ENCODE measurements at regions not wholly inside any gene's neighbourhood (a gene's known extent, or its start where the extent isn't known, plus 50 kb on each side); places are given as distances from the start of the nearest gene placed in this dataset.
"Not testable (repeated sequence)": the region's sequence is repeated elsewhere in the genome, so short reads cannot be mapped to it uniquely, and the experiment has no call there.

DNA sequence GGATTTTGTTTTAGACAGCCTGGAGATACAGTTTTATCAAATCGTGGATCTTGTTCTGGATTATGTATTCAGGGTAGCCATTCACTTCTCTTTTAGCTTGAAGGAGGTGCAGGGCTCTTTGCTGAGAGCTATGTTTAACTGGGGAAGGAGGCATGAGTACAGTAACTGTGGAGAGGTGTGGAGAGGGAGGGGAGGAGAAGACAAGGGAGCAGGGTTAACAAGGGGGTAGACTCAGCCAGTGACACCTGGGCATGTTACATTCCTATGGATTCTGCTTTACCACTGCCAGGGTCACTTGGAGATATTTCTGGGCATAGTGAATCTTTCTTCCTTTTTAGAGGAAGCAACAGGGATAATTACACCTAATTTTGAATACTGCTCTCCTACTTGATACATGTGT is 536.0 kb downstream of the TMEM135 start:
- Histone ChIP-seq H3K4me2 (no peak overlapping the region), H3K4me3 (no peak overlapping the region), H3K27me3 (no peaks in the 10 kb centered on the region)

GRCh38 chr11:87572881-87573280 is 535.1 kb downstream of the TMEM135 start:
- H3K27ac ChIP-seq, result no peak overlapping the region

More for the DNA sequence above, 536.0 kb downstream of the TMEM135 start:
- no peaks in the 10 kb centered on the region for H3K9me3 ChIP-seq (replicated peaks in 1 of 11)
- no peaks in the 10 kb centered on the region for H3K36me3 ChIP-seq
- no peak overlapping the region for H3K9ac ChIP-seq
- no peaks in the 10 kb centered on the region for H4K20me1 ChIP-seq
- no peaks in the 10 kb centered on the region for H3K4me1 ChIP-seq
- H3K27ac ChIP-seq, result no peak overlapping the region
- TF ChIP-seq Cebpa-rat (IDR thresholded peaks at IDR 0.05), result no peak

DNA sequence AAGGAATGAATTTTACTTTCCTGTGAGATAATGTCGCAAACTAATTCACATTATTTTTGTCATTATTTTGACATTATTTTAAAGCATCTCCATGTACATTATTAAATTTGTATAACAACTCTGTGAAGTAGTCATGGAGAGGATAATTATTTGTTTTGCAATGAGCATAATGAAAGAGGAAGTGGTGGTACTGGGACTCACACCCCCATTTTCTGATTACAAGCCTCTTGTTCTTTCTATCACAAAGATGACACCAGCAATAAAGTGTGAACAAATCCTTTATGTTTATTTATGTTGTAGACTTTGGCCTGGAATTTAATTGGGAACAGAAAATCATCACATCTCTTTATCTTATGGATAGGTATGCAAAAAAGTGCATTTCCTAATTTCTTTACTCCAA is 522.6 kb downstream of the TMEM135 start:
- no peak for TF ChIP-seq Cebpa-rat (IDR thresholded peaks at IDR 0.05)
- no peak overlapping the region for H3K4me2 ChIP-seq
- H4K20me1 ChIP-seq, result no peaks in the 10 kb centered on the region
- no peak overlapping the region for H3K9ac ChIP-seq
- H3K9me3 ChIP-seq (replicated peaks in 1 of 11), result peaks cover 0 to 5% (median 0%) of the 10 kb centered on the region in 11 experiments; a peak in 3 of 22 replicates
- no peak overlapping the region for H3K4me3 ChIP-seq
- no peaks in the 10 kb centered on the region for H3K27me3 ChIP-seq
- H3K36me3 ChIP-seq, result no peaks in the 10 kb centered on the region
- H3K27ac ChIP-seq, result peak overlapping the region in 1 of 11 experiments; percentile 60; a peak in 1 of 22 replicates
- H3K4me1 ChIP-seq, result no peaks in the 10 kb centered on the region

More at GRCh38 chr11:87572881-87573280, 535.1 kb downstream of the TMEM135 start:
- H4K20me1 ChIP-seq, result no peaks in the 10 kb centered on the region
- H3K9me3 ChIP-seq (replicated peaks in 1 of 11), result no peaks in the 10 kb centered on the region
- H3K4me3 ChIP-seq, result no peak overlapping the region
- H3K9ac ChIP-seq, result no peak overlapping the region
- no peaks in the 10 kb centered on the region for H3K36me3 ChIP-seq
- no peaks in the 10 kb centered on the region for H3K4me1 ChIP-seq
- no peaks in the 10 kb centered on the region for H3K27me3 ChIP-seq
- H3K4me2 ChIP-seq, result no peak overlapping the region
- TF ChIP-seq Cebpa-rat (IDR thresholded peaks at IDR 0.05), result no peak

- peak overlapping the region in 1 of 11 experiments; percentile 60; a peak in 1 of 22 replicates for H3K27ac ChIP-seq
- H3K4me1 ChIP-seq; H3K9me3 ChIP-seq (replicated peaks in 1 of 11): not testable (repeated sequence)
These were observed 522.1 kb downstream of the TMEM135 start for GRCh38 chr11:87559852-87560251.

GRCh38 chr11:87555101-87555500 is 517.4 kb downstream of the TMEM135 start:
- H3K4me3 ChIP-seq, result no peak overlapping the region

More at GRCh38 chr11:87559852-87560251, 522.1 kb downstream of the TMEM135 start:
- H3K27me3 ChIP-seq, H3K4me3 ChIP-seq, H3K9ac ChIP-seq, H4K20me1 ChIP-seq, H3K4me2 ChIP-seq, H3K36me3 ChIP-seq: not testable (repeated sequence)

DNA sequence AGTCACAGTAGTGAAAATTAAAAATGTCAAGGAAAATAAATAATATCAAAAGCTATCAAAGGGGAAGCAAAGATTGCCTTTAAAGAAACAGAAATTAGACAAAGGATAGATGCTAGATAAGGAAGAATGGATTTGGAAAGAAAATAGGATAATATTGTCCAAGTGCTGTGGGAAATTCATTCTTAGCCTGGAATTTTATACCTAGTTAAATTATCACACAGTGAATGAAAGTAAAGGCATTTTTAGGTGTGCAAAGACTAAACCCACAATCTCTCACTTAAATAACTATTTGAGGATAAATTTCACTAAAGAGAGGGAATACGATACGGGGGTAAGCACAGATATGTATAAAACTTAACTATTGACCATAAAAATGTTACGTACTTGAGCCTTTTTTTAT is 511.1 kb downstream of the TMEM135 start:
- Histone ChIP-seq H3K9ac (no peak overlapping the region), H3K9me3 (replicated peaks in 1 of 11) (peaks cover 27 to 43% (median 33%) of the 10 kb centered on the region in 11 experiments), H3K27ac (no peak overlapping the region), H3K36me3 (no peaks in the 10 kb centered on the region), H3K4me3 (no peak overlapping the region), H3K4me1 (no peaks in the 10 kb centered on the region), H3K4me2 (no peak overlapping the region), H4K20me1 (no peaks in the 10 kb centered on the region), H3K27me3 (no peaks in the 10 kb centered on the region)
- TF ChIP-seq Cebpa-rat (IDR thresholded peaks at IDR 0.05), result no peak

More at GRCh38 chr11:87555101-87555500, 517.4 kb downstream of the TMEM135 start:
- Histone ChIP-seq H3K4me1 (no peaks in the 10 kb centered on the region), H3K27ac (no peak overlapping the region), H3K9ac (no peak overlapping the region), H4K20me1 (no peaks in the 10 kb centered on the region), H3K4me2 (no peak overlapping the region), H3K27me3 (no peaks in the 10 kb centered on the region), H3K9me3 (replicated peaks in 1 of 11) (peaks cover 0 to 16% (median 3%) of the 10 kb centered on the region in 11 experiments; a peak in 13 of 22 replicates), H3K36me3 (no peaks in the 10 kb centered on the region)
- no peak for TF ChIP-seq Cebpa-rat (IDR thresholded peaks at IDR 0.05)

GRCh38 chr11:87545858-87546257 is 508.1 kb downstream of the TMEM135 start:
- Histone ChIP-seq H3K4me1 (no peaks in the 10 kb centered on the region), H3K9me3 (replicated peaks in 1 of 11) (peaks cover 45 to 66% (median 55%) of the 10 kb centered on the region in 11 experiments), H4K20me1 (no peaks in the 10 kb centered on the region), H3K27ac (no peak overlapping the region), H3K27me3 (no peaks in the 10 kb centered on the region), H3K9ac (no peak overlapping the region), H3K4me3 (no peak overlapping the region), H3K4me2 (no peak overlapping the region), H3K36me3 (no peaks in the 10 kb centered on the region; a peak in 1 of 22 replicates)
- no peak for TF ChIP-seq Cebpa-rat (IDR thresholded peaks at IDR 0.05)

DNA sequence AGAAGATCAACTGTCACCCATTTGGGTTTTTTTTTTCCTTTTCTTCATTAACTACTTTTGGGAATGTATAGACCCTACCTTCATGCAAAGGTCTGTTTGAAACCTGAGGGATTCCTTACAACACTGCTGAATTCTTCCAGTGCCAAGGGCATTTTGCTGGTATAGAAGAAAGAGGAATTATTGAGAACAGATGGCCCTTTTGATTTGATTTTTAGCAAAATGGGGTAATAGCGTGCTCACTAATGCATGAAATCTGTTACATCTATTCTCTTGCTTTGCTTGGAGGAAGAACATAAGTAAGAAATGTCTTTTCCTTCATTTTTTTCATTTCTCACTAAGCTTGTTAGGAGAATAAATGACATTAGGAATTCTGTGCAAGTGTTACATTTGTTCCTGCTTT is 501.9 kb downstream of the TMEM135 start:
- Histone ChIP-seq H3K4me3 (no peak overlapping the region), H3K27me3 (no peaks in the 10 kb centered on the region), H3K4me1 (peaks cover 0 to 8% (median 0%) of the 10 kb centered on the region in 10 experiments; a peak in 2 of 20 replicates), H3K9me3 (replicated peaks in 1 of 11) (peaks cover 26 to 31% (median 30%) of the 10 kb centered on the region in 11 experiments), H4K20me1 (no peaks in the 10 kb centered on the region), H3K9ac (no peak overlapping the region), H3K4me2 (no peak overlapping the region), H3K36me3 (no peaks in the 10 kb centered on the region; a peak in 1 of 22 replicates), H3K27ac (no peak overlapping the region)
- TF ChIP-seq Cebpa-rat (IDR thresholded peaks at IDR 0.05), result no peak

GRCh38 chr11:87536565-87536964 is 498.8 kb downstream of the TMEM135 start:
- peaks cover 0 to 8% (median 0%) of the 10 kb centered on the region in 10 experiments; a peak in 2 of 20 replicates for H3K4me1 ChIP-seq
- no peak overlapping the region for H3K9ac ChIP-seq
- H3K9me3 ChIP-seq (replicated peaks in 1 of 11), result peaks cover 0 to 1% (median 0%) of the 10 kb centered on the region in 11 experiments; a peak in 2 of 22 replicates
- no peak overlapping the region for H3K27ac ChIP-seq
- H3K27me3 ChIP-seq, result no peaks in the 10 kb centered on the region
- no peak overlapping the region for H3K4me3 ChIP-seq
- H3K4me2 ChIP-seq, result no peak overlapping the region
- no peaks in the 10 kb centered on the region for H4K20me1 ChIP-seq
- no peak for TF ChIP-seq Cebpa-rat (IDR thresholded peaks at IDR 0.05)
- H3K36me3 ChIP-seq, result no peaks in the 10 kb centered on the region

DNA sequence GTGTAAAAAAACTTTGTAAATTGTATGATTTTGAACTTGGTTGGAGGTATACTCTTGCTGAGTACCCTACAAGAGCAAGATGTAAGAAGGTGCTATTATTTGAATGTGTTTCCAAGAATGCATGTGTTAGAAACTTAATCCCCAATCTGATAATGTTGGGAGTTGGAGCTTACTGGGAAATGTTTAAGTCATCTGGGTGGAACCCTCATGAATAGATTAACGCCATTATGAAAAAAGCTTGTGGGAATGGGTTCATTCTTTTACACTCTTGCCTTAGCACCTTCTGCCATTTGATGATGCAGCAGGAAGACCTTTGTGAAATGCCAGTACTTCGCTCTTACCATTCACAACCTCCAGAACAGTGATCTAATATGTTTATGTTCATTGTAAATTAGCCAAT is 498.3 kb downstream of the TMEM135 start:
- Histone ChIP-seq H3K4me1 (peaks cover 0 to 8% (median 0%) of the 10 kb centered on the region in 10 experiments; a peak in 2 of 20 replicates), H3K27me3 (no peaks in the 10 kb centered on the region), H3K9ac (no peak overlapping the region), H3K4me3 (no peak overlapping the region), H3K9me3 (replicated peaks in 1 of 11) (no peaks in the 10 kb centered on the region), H4K20me1 (no peaks in the 10 kb centered on the region), H3K36me3 (no peaks in the 10 kb centered on the region), H3K27ac (no peak overlapping the region), H3K4me2 (no peak overlapping the region)
- no peak for TF ChIP-seq Cebpa-rat (IDR thresholded peaks at IDR 0.05)
